Neural cell (in vitro differentiated cells): ENCODE measurements at regions not wholly inside any gene's neighbourhood (a gene's known extent, or its start where the extent isn't known, plus 50 kb on each side); places are given as distances from the start of the nearest gene placed in this dataset.

Experiments used
- H2AFZ ChIP-seq: fragments of 200-600, 300-800 bp; sonication (generic), shearing (Covaris generic); 2 replicates; pipeline ENCODE4 v1.6.0; 2014; ENCODE audit warnings: low read depth, mild to moderate bottlenecking, antibody characterized with exemption, low read length, moderate library complexity
- H3F3A ChIP-seq: fragments of 200-600 bp; shearing (Covaris generic); 2 replicates; pipeline ENCODE4 v1.6.1; 2016; ENCODE audit warnings: mild to moderate bottlenecking, moderate library complexity, mixed read lengths, antibody characterized with exemption, low read length; ENCODE audit not compliant: insufficient read depth, poor library complexity, severe bottlenecking
- H3K27ac ChIP-seq: fragments of 200-600, 300-800 bp; sonication (generic), shearing (Covaris generic); 2 replicates; pipeline ENCODE4 v1.5.1; 2014; ENCODE audit warnings: mild to moderate bottlenecking, low read length, moderate library complexity
- H3K27me3 ChIP-seq: fragments of 300-800, 200-600 bp; sonication (generic), shearing (Covaris generic); 2 replicates; pipeline ENCODE4 v1.6.0; 2014; ENCODE audit warnings: mild to moderate bottlenecking, low read depth, low read length, moderate library complexity; ENCODE audit not compliant: insufficient read depth
- H3K36me3 ChIP-seq: fragments of 300-800, 200-600 bp; sonication (generic), shearing (Covaris generic); 2 replicates; pipeline ENCODE4 v1.5.1; 2014; ENCODE audit warnings: mild to moderate bottlenecking, antibody characterized with exemption, low read length, moderate library complexity; ENCODE audit not compliant: insufficient read depth
- H3K4me2 ChIP-seq: fragments of 300-800, 200-600 bp; sonication (generic), shearing (Covaris generic); 2 replicates; pipeline ENCODE4 v1.6.0; 2014; ENCODE audit warnings: mild to moderate bottlenecking, low read length
- H3K4me3 ChIP-seq: fragments of 300-800, 200-600 bp; sonication (generic), shearing (Covaris generic); 2 replicates; pipeline ENCODE4 v1.5.1; 2014; ENCODE audit warnings: mild to moderate bottlenecking, low read length, moderate library complexity
- H3K79me2 ChIP-seq: fragments of 200-600 bp; shearing (Covaris generic); replicated peaks from 2 replicates; pipeline ENCODE4 v1.6.0; 2014; ENCODE audit warnings: mild to moderate bottlenecking, low read length, moderate library complexity; ENCODE audit not compliant: insufficient read depth
- H3K9ac ChIP-seq: fragments of 300-800, 200-600 bp; sonication (generic), shearing (Covaris generic); 2 replicates; pipeline ENCODE4 v1.6.1; 2016; ENCODE audit warnings: mild to moderate bottlenecking, low read length, mixed read lengths
- H3K9me2 ChIP-seq: fragments of 200-600 bp; shearing (Covaris generic); 2 replicates; pipeline ENCODE4 v1.6.1; 2016; ENCODE audit warnings: mild to moderate bottlenecking, low read length, mixed read lengths; ENCODE audit not compliant: insufficient read depth
- H3K9me3 ChIP-seq: fragments of 200-600, 300-800 bp; sonication (generic), shearing (Covaris generic); 2 replicates; pipeline ENCODE4 v1.6.1; 2016; ENCODE audit warnings: mild to moderate bottlenecking, mixed run types, low read length, moderate library complexity, mixed read lengths
- H4K20me1 ChIP-seq: fragments of 200-600 bp; shearing (Covaris generic); 2 replicates; pipeline ENCODE4 v1.6.1; 2016; ENCODE audit warnings: mild to moderate bottlenecking, mixed run types; ENCODE audit not compliant: insufficient read depth
- EP300 ChIP-seq: fragments of 450-650 bp; conservative IDR thresholded peaks from 2 replicates; pipeline ENCODE4 v1.6.1; 2014; ENCODE audit warnings: antibody characterized with exemption, mild to moderate bottlenecking, moderate library complexity; ENCODE audit not compliant: poor library complexity, severe bottlenecking
- EZH2 ChIP-seq: fragments of 200-600, 300-800 bp; shearing (Covaris generic), sonication (generic); IDR thresholded peaks from 2 replicates; pipeline ENCODE4 v1.6.1; 2014; ENCODE audit warnings: antibody characterized with exemption, low read length, borderline replicate concordance, mild to moderate bottlenecking; ENCODE audit not compliant: insufficient read depth, poor library complexity, severe bottlenecking
- MXI1 ChIP-seq: fragments of 450-650 bp; conservative IDR thresholded peaks from 2 replicates; pipeline ENCODE4 v1.6.1; 2014; ENCODE audit warnings: antibody characterized with exemption, mild to moderate bottlenecking; ENCODE audit not compliant: poor library complexity, severe bottlenecking
- POLR2AphosphoS5 ChIP-seq: IDR thresholded peaks from 2 replicates; pipeline ENCODE4 v1.6.1; 2012
- REST ChIP-seq: IDR thresholded peaks from 2 replicates; pipeline ENCODE4 v1.6.1; 2012; ENCODE audit warnings: borderline replicate concordance
- SMC3 ChIP-seq: fragments of 450-650 bp; conservative IDR thresholded peaks from 2 replicates; pipeline ENCODE4 v1.6.1; 2014; ENCODE audit warnings: antibody characterized with exemption, mild to moderate bottlenecking, moderate library complexity; ENCODE audit not compliant: poor library complexity

DNA sequence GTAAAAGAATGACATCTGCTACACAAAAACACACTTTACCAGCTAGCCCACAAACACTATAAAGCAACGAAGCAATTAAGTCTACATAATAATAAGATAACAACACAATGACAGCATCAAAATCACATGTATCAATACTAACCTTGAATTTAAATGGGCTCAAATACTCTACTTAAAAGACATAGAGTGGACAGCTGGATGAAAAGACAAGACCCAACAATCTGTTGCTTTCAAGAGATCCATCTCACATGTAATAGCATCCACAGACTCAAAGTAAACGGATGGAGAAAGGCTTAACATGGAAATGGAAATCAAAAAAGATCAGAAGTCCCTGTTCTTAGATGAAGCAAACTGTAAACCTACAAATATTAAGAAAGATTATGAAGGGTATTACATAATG lies 2175.9 kb downstream of the PCDH9 start:
- H3K4me3 ChIP-seq = no peak overlapping the region

GRCh38 chr13:65036999-65037398 lies 2193.1 kb downstream of the PCDH9 start:
- H3K27ac ChIP-seq = no peak overlapping the region
- no peak overlapping the region for H3K4me2 ChIP-seq
- no peaks in the 10 kb centered on the region for H3K9me3 ChIP-seq
- H3K79me2 ChIP-seq = no peaks in the 10 kb centered on the region
- no peaks in the 10 kb centered on the region for H3K36me3 ChIP-seq
- H3K9me2 ChIP-seq = no peaks in the 10 kb centered on the region
- H3K9ac ChIP-seq = no peak overlapping the region
- no peaks in the 10 kb centered on the region for H3K27me3 ChIP-seq
- H3K4me3 ChIP-seq = no peak overlapping the region
- TF ChIP-seq REST (no peak), EP300 (no peak)
- H4K20me1 ChIP-seq = no peaks in the 10 kb centered on the region
- no peak overlapping the region for H2AFZ ChIP-seq
- no peaks in the 10 kb centered on the region for H3F3A ChIP-seq

More for the DNA sequence above, 2175.9 kb downstream of the PCDH9 start:
- Histone ChIP-seq H3K27ac (no peak overlapping the region), H3K36me3 (no peaks in the 10 kb centered on the region), H3K9me2 (no peaks in the 10 kb centered on the region), H3F3A (no peaks in the 10 kb centered on the region), H3K9me3 (no peaks in the 10 kb centered on the region), H4K20me1 (no peaks in the 10 kb centered on the region), H3K79me2 (no peaks in the 10 kb centered on the region), H3K9ac (no peak overlapping the region), H3K27me3 (no peaks in the 10 kb centered on the region), H2AFZ (no peak overlapping the region), H3K4me2 (no peak overlapping the region)
- TF ChIP-seq EZH2 (no peak), MXI1 (no peak)

DNA sequence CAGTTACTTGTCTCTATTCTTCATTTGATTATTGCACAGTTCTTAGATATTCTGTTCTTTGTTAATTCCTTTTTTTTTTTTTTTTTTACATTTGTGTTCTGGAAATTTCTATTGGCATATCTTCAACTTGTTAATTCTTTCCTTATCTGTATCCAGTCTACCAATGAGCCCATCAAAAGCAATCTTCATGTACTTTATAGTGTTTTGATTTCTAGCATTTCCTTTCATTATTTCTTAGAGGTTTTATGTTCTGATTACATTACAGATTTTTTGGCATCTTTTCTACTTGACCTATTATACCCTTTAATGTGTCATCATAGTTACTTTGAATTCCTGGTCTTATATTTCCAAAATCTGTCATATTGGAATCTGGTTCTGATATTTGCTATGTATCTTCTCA lies 2194.8 kb downstream of the PCDH9 start:
- H3K36me3 ChIP-seq = no peaks in the 10 kb centered on the region
- H3K9me3 ChIP-seq = no peaks in the 10 kb centered on the region
- TF ChIP-seq MXI1 = no peak
- TF ChIP-seq SMC3 = no peak
- TF ChIP-seq POLR2AphosphoS5 = no peak
- no peak for TF ChIP-seq REST
- TF ChIP-seq EZH2 = no peak
- no peak overlapping the region for H2AFZ ChIP-seq
- no peaks in the 10 kb centered on the region for H4K20me1 ChIP-seq
- H3K9ac ChIP-seq = no peak overlapping the region
- no peak overlapping the region for H3K4me2 ChIP-seq
- H3K4me3 ChIP-seq = no peak overlapping the region
- no peaks in the 10 kb centered on the region for H3K79me2 ChIP-seq
- H3K27me3 ChIP-seq = no peaks in the 10 kb centered on the region
- no peaks in the 10 kb centered on the region for H3F3A ChIP-seq
- no peak overlapping the region for H3K27ac ChIP-seq
- no peaks in the 10 kb centered on the region for H3K9me2 ChIP-seq
